H9 (cell line): ENCODE measurements at regions not wholly inside any gene's neighbourhood (a gene's known extent, or its start where the extent isn't known, plus 50 kb on each side); places are given as distances from the start of the nearest gene placed in this dataset.
"Not testable (repeated sequence)": the region's sequence is repeated elsewhere in the genome, so short reads cannot be mapped to it uniquely, and the experiment has no call there.

Experiments
- DNase-seq: peaks from one replicate; pipeline ENCODE4 v3.0.0-alpha.2; 2017
- H2AFZ ChIP-seq: one replicate; pipeline ENCODE4 v1.6.1; 2013; ENCODE audit warnings: mild to moderate bottlenecking, low read length, control low read depth, moderate library complexity
- H2AK5ac ChIP-seq: 2 replicates; pipeline ENCODE4 v1.6.1; 2013; ENCODE audit warnings: low read length, control low read depth, mixed read lengths; ENCODE audit not compliant: insufficient read length
- H2BK120ac ChIP-seq: one replicate; pipeline ENCODE4 v1.6.1; 2013; ENCODE audit warnings: low read depth, mild to moderate bottlenecking, low read length, control low read depth, inconsistent platforms; ENCODE audit not compliant: poor library complexity, severe bottlenecking
- H2BK12ac ChIP-seq: 2 replicates; pipeline ENCODE4 v1.6.1; 2013; ENCODE audit warnings: low read length, control low read depth, mixed read lengths, low read depth; ENCODE audit not compliant: insufficient read length
- H2BK15ac ChIP-seq: 2 replicates; pipeline ENCODE4 v1.6.1; 2013; ENCODE audit warnings: low read depth, low read length, control low read depth
- H2BK20ac ChIP-seq: one replicate; pipeline ENCODE4 v1.6.1; 2013; ENCODE audit warnings: low read depth, mild to moderate bottlenecking, low read length, control low read depth, inconsistent platforms; ENCODE audit not compliant: poor library complexity, severe bottlenecking
- H2BK5ac ChIP-seq: 2 replicates; pipeline ENCODE4 v1.6.1; 2013; ENCODE audit warnings: low read length, control low read depth, mixed read lengths; ENCODE audit not compliant: insufficient read length
- H3K14ac ChIP-seq: 2 replicates; pipeline ENCODE4 v1.6.1; 2013; ENCODE audit warnings: low read length, control low read depth; ENCODE audit not compliant: insufficient read depth
- H3K18ac ChIP-seq: 2 replicates; pipeline ENCODE4 v1.6.1; 2013; ENCODE audit warnings: low read depth, mild to moderate bottlenecking, mixed read lengths, low read length, control low read depth; ENCODE audit not compliant: insufficient read length
- H3K23ac ChIP-seq: 2 replicates; pipeline ENCODE4 v1.6.1; 2013; ENCODE audit warnings: low read length, control low read depth, mixed read lengths, low read depth; ENCODE audit not compliant: insufficient read length
- H3K23me2 ChIP-seq: 2 replicates; pipeline ENCODE4 v1.6.1; 2013; ENCODE audit warnings: low read depth, mild to moderate bottlenecking, mixed read lengths, low read length, control low read depth; ENCODE audit not compliant: insufficient read length, poor library complexity, severe bottlenecking
- H3K27ac ChIP-seq: 2 replicates; pipeline ENCODE4 v1.5.1; 2013; ENCODE audit warnings: low read length, control low read depth, mixed read lengths, low read depth; ENCODE audit not compliant: insufficient read length
- H3K27me3 ChIP-seq: 2 replicates; pipeline ENCODE4 v1.6.1; 2013; ENCODE audit warnings: low read length, control low read depth, inconsistent platforms; ENCODE audit not compliant: insufficient read depth
- H3K4ac ChIP-seq: 2 replicates; pipeline ENCODE4 v1.6.1; 2013; ENCODE audit warnings: low read depth, mild to moderate bottlenecking, control low read depth, inconsistent platforms, low read length, moderate library complexity
- H3K4me1 ChIP-seq: 2 replicates; pipeline ENCODE4 v1.6.1; 2013; ENCODE audit warnings: low read length, control low read depth, inconsistent platforms; ENCODE audit not compliant: insufficient read depth
- H3K4me2 ChIP-seq: 2 replicates; pipeline ENCODE4 v1.6.1; 2013; ENCODE audit warnings: low read length, control low read depth, mixed read lengths; ENCODE audit not compliant: insufficient read length, insufficient read depth
- H3K56ac ChIP-seq: 2 replicates; pipeline ENCODE4 v1.6.1; 2013; ENCODE audit warnings: low read depth, mild to moderate bottlenecking, mixed read lengths, low read length, control low read depth; ENCODE audit not compliant: insufficient read length
- H3K79me1 ChIP-seq: 2 replicates; pipeline ENCODE4 v1.6.1; 2013; ENCODE audit warnings: low read depth, mild to moderate bottlenecking, moderate library complexity, low read length, control low read depth, inconsistent platforms; ENCODE audit not compliant: insufficient read depth, poor library complexity, severe bottlenecking
- H3K79me2 ChIP-seq: 2 replicates; pipeline ENCODE4 v1.6.1; 2013; ENCODE audit warnings: low read length, control low read depth, inconsistent platforms; ENCODE audit not compliant: insufficient read depth
- H3K9ac ChIP-seq: 2 replicates; pipeline ENCODE4 v1.6.1; 2013; ENCODE audit warnings: low read length, control low read depth, mixed read lengths; ENCODE audit not compliant: insufficient read length; ENCODE audit errors: extremely low read depth
- H3K9me3 ChIP-seq: one replicate; pipeline ENCODE4 v1.6.1; 2013; ENCODE audit warnings: low read depth, low read length, inconsistent platforms; ENCODE audit not compliant: control insufficient read depth
- H3T11ph ChIP-seq: one replicate; pipeline ENCODE4 v1.6.1; 2013; ENCODE audit warnings: mild to moderate bottlenecking, low read length, control low read depth, inconsistent platforms
- H4K20me1 ChIP-seq: one replicate; pipeline ENCODE4 v1.6.1; 2013; ENCODE audit not compliant: control insufficient read depth, insufficient read length, insufficient read depth
- H4K5ac ChIP-seq: 2 replicates; pipeline ENCODE4 v1.6.1; 2013; ENCODE audit warnings: low read depth, mild to moderate bottlenecking, mixed read lengths, low read length, control low read depth; ENCODE audit not compliant: insufficient read length
- H4K8ac ChIP-seq: replicated peaks from 2 replicates; pipeline ENCODE4 v1.6.1; 2013; ENCODE audit warnings: low read length, control low read depth, mixed read lengths, low read depth; ENCODE audit not compliant: insufficient read length
- H4K91ac ChIP-seq: 2 replicates; pipeline ENCODE4 v1.6.1; 2013; ENCODE audit warnings: low read depth, mild to moderate bottlenecking, moderate library complexity, mixed read lengths, low read length, control low read depth; ENCODE audit not compliant: insufficient read length
- H3K27ac Mint-ChIP-seq, 3 experiments: 2 replicates in 2 of 3; 3 replicates in 1 of 3; pipeline ENCODE4 v1.8.0; 2020 to 2021; ENCODE audit warnings: mixed read lengths in 3 of 3, mild to moderate bottlenecking in 1 of 3, moderate library complexity in 1 of 3
- H3K27me3 Mint-ChIP-seq: 2 replicates; pipeline ENCODE4 v1.8.0; 2021; ENCODE audit warnings: low read depth, mild to moderate bottlenecking, moderate library complexity, mixed read lengths
- H3K36me3 Mint-ChIP-seq, 3 experiments: 2 replicates in 2 of 3; 3 replicates in 1 of 3; pipeline ENCODE4 v1.8.0; 2020 to 2021; ENCODE audit warnings: low read depth in 3 of 3, mixed read lengths in 3 of 3; ENCODE audit not compliant: insufficient read depth in 1 of 3
- H3K4me1 Mint-ChIP-seq, 2 experiments: 2 replicates each; pipeline ENCODE4 v1.8.0; 2020; ENCODE audit warnings: mixed read lengths in 2 of 2
- H3K4me3 Mint-ChIP-seq, 2 experiments: 2 replicates in 1 of 2; 3 replicates in 1 of 2; pipeline ENCODE4 v1.8.0; 2020 to 2021; ENCODE audit warnings: mild to moderate bottlenecking in 2 of 2, mixed read lengths in 2 of 2, moderate library complexity in 1 of 2
- H3K9me3 Mint-ChIP-seq, 2 experiments: 2 replicates in 1 of 2; 3 replicates in 1 of 2; pipeline ENCODE4 v1.8.0; 2020; ENCODE audit warnings: mild to moderate bottlenecking in 2 of 2, mixed read lengths in 2 of 2, moderate library complexity in 1 of 2
- WGBS: extraction: QIAGEN DNeasy Blood & Tissue Kit; methylation state at CpG from one replicate; pipeline ENCODE4 v1.1.7; 2013; ENCODE audit warnings: missing lambda C conversion rate, low lambda C conversion rate, mixed read lengths; ENCODE audit not compliant: insufficient read length; ENCODE audit errors: extremely low coverage; 5-methylcytosine and 5-hydroxymethylcytosine counted together

DNA sequence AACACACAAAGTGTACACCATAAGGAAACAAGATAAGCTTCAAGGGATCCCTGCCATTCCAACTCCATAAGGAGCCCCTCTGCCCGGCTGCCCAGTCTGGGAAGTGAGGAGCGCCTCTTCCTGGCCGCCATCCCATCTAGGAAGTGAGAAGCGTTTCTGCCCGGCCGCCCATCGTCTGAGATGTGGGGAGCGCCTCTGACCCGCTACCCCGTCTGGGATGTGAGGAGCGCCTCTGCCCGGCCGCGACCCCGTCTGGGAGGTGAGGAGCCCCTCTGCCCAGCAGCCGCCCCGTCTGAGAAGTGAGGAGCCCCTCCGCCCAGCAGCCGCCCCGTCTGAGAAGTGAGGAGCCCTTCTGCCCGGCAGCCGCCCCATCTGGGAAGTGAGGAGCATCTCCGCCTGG is 51.8 kb upstream of the KLHL4 start:
- H3K79me2 ChIP-seq, H2BK12ac ChIP-seq, H3K4me2 ChIP-seq, H3K27ac ChIP-seq, H2BK120ac ChIP-seq, H4K5ac ChIP-seq, H3K18ac ChIP-seq, H4K8ac ChIP-seq, H2AK5ac ChIP-seq, H2BK15ac ChIP-seq, H3K9me3 ChIP-seq, H2BK5ac ChIP-seq, H3K79me1 ChIP-seq, DNase-seq, H3K4me3 Mint-ChIP-seq, H3K23me2 ChIP-seq, H2BK20ac ChIP-seq, H4K20me1 ChIP-seq, H3K9ac ChIP-seq, H3K14ac ChIP-seq, H3K4ac ChIP-seq, H3K23ac ChIP-seq, H2AFZ ChIP-seq, H3K27ac Mint-ChIP-seq, H3K4me1 ChIP-seq, H3K27me3 ChIP-seq, H3T11ph ChIP-seq, H3K27me3 Mint-ChIP-seq, H3K56ac ChIP-seq, H4K91ac ChIP-seq: not testable (repeated sequence)
- H3K36me3 Mint-ChIP-seq: peaks cover 12 to 38% (median 20%) of the 10 kb centered on the region in 3 experiments
- H3K9me3 Mint-ChIP-seq: peaks cover 20 to 39% of the 10 kb centered on the region in 2 experiments
- peaks cover 19% of the 10 kb centered on the region in 2 experiments for H3K4me1 Mint-ChIP-seq
- no CpG with 5 or more reads among the region's 23 CpGs for WGBS
